B cell (primary cell): ENCODE measurements at regions not wholly inside any gene's neighbourhood (a gene's known extent, or its start where the extent isn't known, plus 50 kb on each side); places are given as distances from the start of the nearest gene placed in this dataset.

Source experiments
- EZH2 ChIP-seq: IDR thresholded peaks from 2 replicates; pipeline ENCODE4 v1.6.1; 2012; ENCODE audit warnings: borderline replicate concordance, low read depth, mild to moderate bottlenecking, moderate library complexity, low read length; ENCODE audit not compliant: insufficient read depth, poor library complexity, severe bottlenecking
- TF ChIP-seq, protein P1 (sequence below): fragments of 200-600 bp; IDR thresholded peaks from one replicate; pipeline ENCODE4 v1.8.0; 2022; ENCODE audit warnings: antibody characterized with exemption, mild to moderate bottlenecking

DNA sequence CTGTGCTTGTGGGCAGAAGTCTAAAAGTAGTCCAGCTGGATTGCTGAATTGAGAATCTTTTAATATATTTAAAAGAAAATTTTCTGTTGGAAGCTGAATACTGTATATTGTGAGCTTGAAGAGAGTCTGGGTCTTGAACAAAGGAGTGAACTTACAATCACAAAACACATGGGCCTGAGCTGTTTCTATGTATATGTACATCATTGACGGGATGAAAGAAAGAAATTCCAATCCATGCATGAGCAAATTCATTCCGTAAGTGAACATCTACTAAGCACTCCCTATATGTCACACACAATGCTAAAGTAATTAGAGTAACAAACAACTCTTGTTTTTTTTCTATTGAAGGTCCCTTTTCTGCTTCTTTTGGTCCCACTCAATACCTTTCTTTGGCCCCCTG lies 331.0 kb downstream of the HS3ST1 start:
- TF ChIP-seq, protein P1, sequence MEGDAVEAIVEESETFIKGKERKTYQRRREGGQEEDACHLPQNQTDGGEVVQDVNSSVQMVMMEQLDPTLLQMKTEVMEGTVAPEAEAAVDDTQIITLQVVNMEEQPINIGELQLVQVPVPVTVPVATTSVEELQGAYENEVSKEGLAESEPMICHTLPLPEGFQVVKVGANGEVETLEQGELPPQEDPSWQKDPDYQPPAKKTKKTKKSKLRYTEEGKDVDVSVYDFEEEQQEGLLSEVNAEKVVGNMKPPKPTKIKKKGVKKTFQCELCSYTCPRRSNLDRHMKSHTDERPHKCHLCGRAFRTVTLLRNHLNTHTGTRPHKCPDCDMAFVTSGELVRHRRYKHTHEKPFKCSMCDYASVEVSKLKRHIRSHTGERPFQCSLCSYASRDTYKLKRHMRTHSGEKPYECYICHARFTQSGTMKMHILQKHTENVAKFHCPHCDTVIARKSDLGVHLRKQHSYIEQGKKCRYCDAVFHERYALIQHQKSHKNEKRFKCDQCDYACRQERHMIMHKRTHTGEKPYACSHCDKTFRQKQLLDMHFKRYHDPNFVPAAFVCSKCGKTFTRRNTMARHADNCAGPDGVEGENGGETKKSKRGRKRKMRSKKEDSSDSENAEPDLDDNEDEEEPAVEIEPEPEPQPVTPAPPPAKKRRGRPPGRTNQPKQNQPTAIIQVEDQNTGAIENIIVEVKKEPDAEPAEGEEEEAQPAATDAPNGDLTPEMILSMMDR = no peak
- no peak for TF ChIP-seq EZH2
